Duodenal mucosa (tissue), 2 donors: ENCODE measurements at regions not wholly inside any gene's neighbourhood (a gene's known extent, or its start where the extent isn't known, plus 50 kb on each side); places are given as distances from the start of the nearest gene placed in this dataset.

Experiments used
- H3K27ac ChIP-seq: one replicate; pipeline ENCODE4 v1.7.0; 2013; ENCODE audit warnings: low read depth, low read length
- H3K27me3 ChIP-seq, 2 donors: one replicate each; pipeline ENCODE4 v1.7.0; 2013; ENCODE audit warnings: low read length in 2 of 2, control low read depth in 1 of 2; ENCODE audit not compliant: insufficient read depth in 2 of 2, control insufficient read depth in 1 of 2
- H3K36me3 ChIP-seq, 2 donors: one replicate each; pipeline ENCODE4 v1.7.0; 2013; ENCODE audit warnings: low read length in 2 of 2, control low read depth in 1 of 2; ENCODE audit not compliant: insufficient read depth in 2 of 2, control insufficient read depth in 1 of 2
- H3K4me1 ChIP-seq, 2 donors: one replicate each; pipeline ENCODE4 v1.7.0; 2013; ENCODE audit warnings: low read length in 2 of 2, control low read depth in 1 of 2; ENCODE audit not compliant: insufficient read depth in 2 of 2, control insufficient read depth in 1 of 2
- H3K4me3 ChIP-seq, 2 donors: one replicate each; pipeline ENCODE4 v1.7.0; 2013; ENCODE audit warnings: low read length in 2 of 2, low read depth in 1 of 2
- H3K9ac ChIP-seq, 2 donors: one replicate each; pipeline ENCODE4 v1.7.0; 2013; ENCODE audit warnings: low read length in 2 of 2, low read depth in 1 of 2
- H3K9me3 ChIP-seq, 2 donors: one replicate each; pipeline ENCODE4 v1.7.0; 2013; ENCODE audit warnings: low read length in 2 of 2, control low read depth in 1 of 2; ENCODE audit not compliant: control insufficient read depth in 1 of 2

DNA sequence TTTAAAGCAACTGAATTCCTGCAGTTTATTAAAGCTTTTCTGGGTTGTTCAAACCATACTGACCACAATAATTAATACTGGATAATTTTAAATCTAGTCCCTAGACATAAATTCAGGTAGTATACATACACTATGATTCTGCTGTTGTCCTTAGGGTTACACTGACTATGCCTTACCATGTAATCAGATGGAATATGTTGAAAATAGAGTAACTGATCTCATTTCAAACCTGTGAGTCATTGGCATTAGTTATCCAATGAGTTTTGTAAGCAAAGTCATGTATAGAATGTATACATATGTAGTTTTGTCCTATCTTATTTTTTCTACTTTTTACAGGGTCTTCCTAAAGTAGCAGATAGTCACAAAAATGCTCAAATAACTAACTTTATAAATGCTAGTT is 517.1 kb upstream of the CCDC54 start:
- H3K9me3 ChIP-seq: peaks cover 0 to 4% of the 10 kb centered on the region in 2 donors
- H3K9ac ChIP-seq: no peak overlapping the region
- H3K27me3 ChIP-seq: no peaks in the 10 kb centered on the region
- H3K4me1 ChIP-seq: no peaks in the 10 kb centered on the region
- H3K4me3 ChIP-seq: no peak overlapping the region
- H3K27ac ChIP-seq: no peak overlapping the region
- H3K36me3 ChIP-seq: no peaks in the 10 kb centered on the region

DNA sequence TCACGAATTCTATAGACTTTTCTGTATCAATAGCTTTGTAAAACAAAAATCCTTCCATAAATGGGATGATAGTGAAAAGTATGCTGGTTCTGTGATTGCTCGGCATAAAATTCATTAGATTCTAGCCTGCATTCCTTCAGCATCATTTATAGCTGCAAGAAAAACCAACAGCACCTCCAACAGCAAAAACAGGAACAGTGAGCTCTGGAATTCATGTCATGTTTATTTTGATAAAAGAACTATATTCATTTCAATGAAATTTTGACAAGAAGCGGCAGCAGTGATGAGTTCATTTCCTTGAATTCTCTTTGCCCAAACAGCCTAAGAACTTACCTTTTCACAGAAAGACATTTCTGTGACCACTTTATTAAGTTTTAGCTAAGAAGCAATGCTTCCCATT is 515.2 kb upstream of the CCDC54 start:
- no peak overlapping the region for H3K27ac ChIP-seq
- H3K9ac ChIP-seq: no peak overlapping the region
- no peaks in the 10 kb centered on the region for H3K36me3 ChIP-seq
- no peaks in the 10 kb centered on the region for H3K27me3 ChIP-seq
- no peaks in the 10 kb centered on the region for H3K4me1 ChIP-seq
- peaks cover 3 to 4% of the 10 kb centered on the region in 2 donors for H3K9me3 ChIP-seq
- no peak overlapping the region for H3K4me3 ChIP-seq

DNA sequence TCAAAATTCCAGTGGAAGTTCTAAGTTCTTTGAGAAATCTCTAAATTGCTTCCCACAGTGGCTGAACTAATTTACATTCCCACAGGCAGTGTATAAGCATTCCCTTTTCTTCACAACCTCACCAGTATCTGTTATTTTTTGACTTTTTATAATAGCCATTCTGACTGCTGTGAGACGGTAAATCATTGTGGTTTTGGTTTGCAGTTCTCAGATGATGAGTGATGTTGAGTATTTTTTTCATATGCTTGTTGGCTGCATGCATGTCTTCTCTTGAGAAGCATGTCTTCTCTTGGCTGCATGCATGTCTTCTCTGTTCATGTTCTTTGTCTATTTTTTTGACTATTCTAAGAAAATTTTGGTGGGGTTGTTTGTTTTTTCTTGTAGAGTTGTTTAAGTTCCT is 499.6 kb upstream of the CCDC54 start:
- Histone ChIP-seq H3K4me3 (no peak overlapping the region), H3K36me3 (no peaks in the 10 kb centered on the region), H3K4me1 (no peaks in the 10 kb centered on the region), H3K9ac (no peak overlapping the region), H3K27ac (no peak overlapping the region), H3K9me3 (peaks cover 3 to 4% of the 10 kb centered on the region in 2 donors), H3K27me3 (no peaks in the 10 kb centered on the region)

DNA sequence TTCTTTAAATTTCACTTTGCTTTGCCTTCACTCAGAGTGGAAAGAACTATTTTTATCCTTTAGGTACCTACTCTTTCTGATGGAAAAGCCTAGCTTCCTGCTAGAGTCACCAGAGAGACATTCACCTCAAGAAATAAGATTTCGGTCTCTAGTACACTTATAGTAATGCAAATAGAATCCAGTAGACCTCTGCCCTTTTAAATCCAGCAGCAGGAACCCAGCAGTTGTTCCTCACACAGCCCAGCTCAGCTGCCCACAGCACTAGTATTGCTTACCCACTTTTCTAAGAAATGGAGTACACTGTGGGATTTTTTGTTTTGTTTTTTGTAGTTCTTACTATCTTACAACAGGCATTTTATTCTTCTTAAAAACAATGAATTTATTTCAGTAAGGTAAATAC is 497.0 kb upstream of the CCDC54 start:
- no peaks in the 10 kb centered on the region for H3K4me1 ChIP-seq
- H3K4me3 ChIP-seq: no peak overlapping the region
- H3K27me3 ChIP-seq: no peaks in the 10 kb centered on the region

DNA sequence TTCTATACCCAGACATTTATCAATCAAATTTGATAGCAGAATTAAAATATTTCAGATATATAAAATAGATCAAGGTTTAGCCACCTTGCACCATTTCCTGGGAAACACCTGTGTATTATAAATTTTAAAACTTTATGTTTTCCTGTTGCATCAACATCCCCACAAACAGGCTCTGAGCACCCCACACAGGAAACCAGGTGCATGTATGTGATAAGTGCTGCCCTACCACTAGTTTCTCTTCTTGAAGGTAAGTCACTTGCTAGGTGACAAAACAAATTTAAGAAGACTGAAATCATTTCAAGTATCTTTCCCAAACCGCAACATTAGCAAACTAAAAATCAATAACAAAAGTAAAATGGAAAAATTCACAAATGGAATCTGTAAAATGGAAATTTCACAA is 496.1 kb upstream of the CCDC54 start:
- no peak overlapping the region for H3K4me3 ChIP-seq
- peaks cover 4 to 7% of the 10 kb centered on the region in 2 donors for H3K9me3 ChIP-seq
- H3K27ac ChIP-seq: no peak overlapping the region
- H3K4me1 ChIP-seq: no peaks in the 10 kb centered on the region
- no peak overlapping the region for H3K9ac ChIP-seq
- no peaks in the 10 kb centered on the region for H3K27me3 ChIP-seq
- H3K36me3 ChIP-seq: no peaks in the 10 kb centered on the region

More for the DNA sequence above, 497.0 kb upstream of the CCDC54 start:
- Histone ChIP-seq H3K36me3 (no peaks in the 10 kb centered on the region), H3K27ac (no peak overlapping the region), H3K9me3 (peaks cover 4% of the 10 kb centered on the region in 2 donors), H3K9ac (no peak overlapping the region)

DNA sequence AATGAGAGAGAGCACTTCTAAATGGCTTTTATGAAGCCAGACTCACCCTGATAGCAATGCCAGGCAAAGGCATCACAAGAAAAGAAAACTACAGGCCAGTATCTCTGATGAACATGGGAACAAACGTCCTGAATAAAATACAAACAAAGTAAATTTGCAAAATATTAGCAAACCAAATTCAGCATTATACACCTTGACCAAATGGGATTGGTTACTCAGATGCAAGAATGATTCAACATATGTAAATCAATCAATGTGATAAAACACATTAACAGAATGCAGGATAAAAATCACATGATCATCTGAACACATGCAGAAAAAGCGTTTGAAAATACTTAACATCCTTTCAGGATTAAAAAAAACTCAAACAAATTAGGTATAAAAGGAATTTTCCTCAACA is 494.9 kb upstream of the CCDC54 start:
- Histone ChIP-seq H3K27me3 (no peaks in the 10 kb centered on the region), H3K4me1 (no peaks in the 10 kb centered on the region), H3K9me3 (peaks cover 4 to 10% of the 10 kb centered on the region in 2 donors), H3K9ac (no peak overlapping the region), H3K4me3 (no peak overlapping the region), H3K27ac (no peak overlapping the region), H3K36me3 (no peaks in the 10 kb centered on the region)

DNA sequence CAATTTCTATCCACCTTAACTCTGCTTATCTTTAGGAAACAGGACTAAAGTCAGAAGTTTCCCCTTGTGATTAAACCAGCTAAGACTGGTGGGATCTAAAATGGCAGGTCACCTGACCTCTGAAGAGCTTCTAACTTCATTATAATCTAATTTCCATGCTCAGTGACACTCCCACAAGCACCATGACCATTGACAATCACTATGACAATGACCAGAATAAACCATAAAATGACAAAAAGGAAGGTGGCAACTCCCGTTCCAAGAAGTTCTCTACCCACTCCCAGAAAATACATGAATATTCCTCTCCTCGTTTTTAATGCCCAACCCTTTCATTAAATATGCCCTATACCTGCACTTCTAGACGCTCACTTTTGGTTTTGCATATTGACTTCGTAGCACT is 471.2 kb upstream of the CCDC54 start:
- H3K27me3 ChIP-seq: no peaks in the 10 kb centered on the region
- no peaks in the 10 kb centered on the region for H3K36me3 ChIP-seq
- H3K4me1 ChIP-seq: no peaks in the 10 kb centered on the region
- H3K9me3 ChIP-seq: peaks cover 0 to 4% of the 10 kb centered on the region in 2 donors
- no peak overlapping the region for H3K9ac ChIP-seq
- no peak overlapping the region for H3K27ac ChIP-seq
- H3K4me3 ChIP-seq: no peak overlapping the region

DNA sequence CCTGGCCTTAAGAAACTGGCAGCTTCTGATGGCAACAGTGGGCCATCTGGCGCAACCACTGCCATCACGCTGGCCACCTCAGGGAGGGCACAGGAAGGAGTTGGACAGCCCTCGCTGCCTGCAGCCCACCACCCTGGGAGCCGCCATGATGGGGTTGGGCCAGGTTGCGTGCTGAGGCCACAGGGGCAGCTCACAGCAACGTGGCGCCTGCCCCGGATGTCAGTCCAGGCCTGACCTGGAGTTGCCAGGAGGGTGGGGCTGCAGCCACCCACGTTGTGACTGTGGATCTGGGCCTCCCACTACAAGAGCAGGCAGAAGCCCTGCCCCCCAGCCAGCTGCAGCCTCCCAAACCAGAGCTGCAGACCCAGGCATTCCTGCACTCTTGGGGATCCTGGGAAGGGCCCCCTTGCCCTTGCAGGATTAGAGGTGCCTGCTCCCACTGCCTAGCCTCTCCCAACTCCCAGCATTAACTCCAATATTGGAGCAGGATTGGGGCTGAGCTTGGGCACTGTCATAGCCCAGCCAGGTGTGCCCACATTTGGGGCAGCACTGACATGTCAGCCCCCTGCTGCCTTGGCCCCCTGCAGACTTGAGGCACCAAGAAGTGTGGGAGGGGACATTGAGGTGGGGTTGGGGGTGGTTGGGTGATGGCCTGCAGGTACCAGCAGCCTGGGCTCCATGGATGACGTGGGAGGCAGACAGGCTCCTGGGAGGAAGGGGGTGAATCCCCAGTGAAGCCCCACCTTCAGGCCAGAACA is 468.9 kb upstream of the CCDC54 start:
- Histone ChIP-seq H3K4me1 (no peaks in the 10 kb centered on the region), H3K9ac (no peak overlapping the region), H3K27ac (no peak overlapping the region), H3K4me3 (no peak overlapping the region), H3K36me3 (no peaks in the 10 kb centered on the region), H3K9me3 (peaks cover 0 to 4% of the 10 kb centered on the region in 2 donors), H3K27me3 (no peaks in the 10 kb centered on the region)

DNA sequence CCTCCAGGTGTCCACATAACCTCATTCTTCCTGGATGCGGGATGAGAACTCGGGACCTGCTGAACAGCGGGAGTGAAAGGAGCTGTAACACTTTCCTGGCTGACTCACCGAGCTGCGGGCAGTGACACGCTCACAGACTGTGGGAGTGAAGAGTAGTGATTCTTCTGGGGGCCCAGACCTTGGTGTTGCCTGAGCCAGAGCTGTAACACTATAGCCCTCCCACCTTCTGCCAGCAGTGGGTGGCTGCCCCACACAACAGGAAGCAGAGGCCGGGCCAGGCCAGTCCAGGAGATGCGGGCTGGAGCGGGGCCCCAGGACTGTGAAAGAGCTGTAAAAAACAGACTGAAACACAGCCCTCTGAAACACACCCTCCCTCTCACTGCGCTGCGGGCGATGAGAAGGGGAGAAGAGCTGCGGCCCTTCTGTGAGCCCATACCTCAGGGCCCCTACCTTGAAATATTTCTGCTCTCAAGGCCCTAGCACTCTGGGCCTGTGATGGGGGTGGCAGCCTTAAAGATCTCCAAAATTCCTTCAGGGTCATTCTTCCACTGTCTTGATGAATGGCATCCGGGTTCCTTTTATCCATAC is 464.0 kb upstream of the CCDC54 start:
- H3K27ac ChIP-seq: no peak overlapping the region
- no peak overlapping the region for H3K4me3 ChIP-seq
- H3K4me1 ChIP-seq: no peaks in the 10 kb centered on the region
- H3K27me3 ChIP-seq: no peaks in the 10 kb centered on the region
- H3K9ac ChIP-seq: no peak overlapping the region
- peaks cover 0 to 4% of the 10 kb centered on the region in 2 donors for H3K9me3 ChIP-seq
- H3K36me3 ChIP-seq: no peaks in the 10 kb centered on the region

DNA sequence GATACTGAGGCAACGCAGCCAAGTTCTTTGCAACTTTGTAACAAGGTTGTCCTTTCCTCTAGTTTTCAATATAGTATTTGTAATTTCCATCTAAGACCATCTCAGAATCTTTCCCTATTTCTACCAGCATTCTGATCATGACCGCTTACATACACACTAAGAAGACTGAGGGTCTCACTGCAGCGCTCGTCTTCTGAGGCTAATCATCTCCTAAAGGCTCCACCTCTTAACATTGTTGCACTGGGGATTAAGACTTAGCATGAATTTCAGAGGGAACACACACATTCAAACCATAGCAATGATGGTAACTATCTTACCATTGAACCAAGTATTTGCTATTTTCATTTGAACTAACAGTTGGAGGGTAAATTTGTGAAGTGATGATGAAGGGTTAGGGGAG is 463.3 kb upstream of the CCDC54 start:
- Histone ChIP-seq H3K9ac (no peak overlapping the region), H3K36me3 (no peaks in the 10 kb centered on the region), H3K9me3 (no peaks in the 10 kb centered on the region), H3K4me1 (no peaks in the 10 kb centered on the region), H3K4me3 (no peak overlapping the region), H3K27me3 (no peaks in the 10 kb centered on the region), H3K27ac (no peak overlapping the region)
